ENCODE measurements at regions not wholly inside any gene's neighbourhood (a gene's known extent, or its start where the extent isn't known, plus 50 kb on each side); places are given as distances from the start of the nearest gene placed in this dataset.
"Not testable (repeated sequence)": the region's sequence is repeated elsewhere in the genome, so short reads cannot be mapped to it uniquely, and the experiment has no call there.

- no peak for DNase-seq
Observed at GRCh38 chr10:78464118-78464855, 430.6 kb downstream of the RPS24 start.

- no peak for DNase-seq
Observed at GRCh38 chr10:78464856-78465267, 431.2 kb downstream of the RPS24 start.

- no peak for DNase-seq
Observed at GRCh38 chr10:78465431-78465830, 431.8 kb downstream of the RPS24 start.

- no peak for DNase-seq
Observed at GRCh38 chr10:78467496-78468106, 433.9 kb downstream of the RPS24 start.

- DNase-seq, result not testable (repeated sequence)
Observed at GRCh38 chr10:78468731-78469130, 435.1 kb downstream of the RPS24 start.

GRCh38 chr10:78470267-78471103 lies 436.8 kb downstream of the RPS24 start:
- peak in 1 of 5 experiments; percentile 21 for DNase-seq

- DNase-seq, result no peak
Observed at GRCh38 chr10:78471326-78471722, 437.7 kb downstream of the RPS24 start.

GRCh38 chr10:78471723-78472550 lies 438.3 kb downstream of the RPS24 start:
- DNase-seq, result no peak

- no peak for DNase-seq
Observed at GRCh38 chr10:78472551-78472890, 438.9 kb downstream of the RPS24 start.

GRCh38 chr10:78473006-78473405 lies 439.3 kb downstream of the RPS24 start:
- DNase-seq, result no peak

- no peak for DNase-seq
Observed at GRCh38 chr10:78474743-78475142, 441.1 kb downstream of the RPS24 start.

- no peak for DNase-seq
Observed at GRCh38 chr10:78475437-78475836, 441.8 kb downstream of the RPS24 start.

- no peak for DNase-seq
Observed at GRCh38 chr10:78476156-78476555, 442.5 kb downstream of the RPS24 start.

- no peak for DNase-seq
Observed at GRCh38 chr10:78476844-78477243, 443.2 kb downstream of the RPS24 start.

GRCh38 chr10:78478919-78479318 lies 445.3 kb downstream of the RPS24 start:
- DNase-seq, result no peak

GRCh38 chr10:78479467-78479866 lies 445.8 kb downstream of the RPS24 start:
- no peak for DNase-seq

- no peak for DNase-seq
Observed at GRCh38 chr10:78481842-78482241, 448.2 kb downstream of the RPS24 start.

- no peak for DNase-seq
Observed at GRCh38 chr10:78483641-78484040, 450.0 kb downstream of the RPS24 start.

GRCh38 chr10:78489034-78489433 lies 455.4 kb downstream of the RPS24 start:
- DNase-seq, result no peak

- DNase-seq, result no peak
Observed at GRCh38 chr10:78491812-78492211, 458.1 kb downstream of the RPS24 start.

GRCh38 chr10:78492424-78492823 lies 458.8 kb downstream of the RPS24 start:
- DNase-seq, result no peak

GRCh38 chr10:78494179-78494578 lies 460.5 kb downstream of the RPS24 start:
- no peak for DNase-seq
